ELF-1 (cell line): ENCODE measurements at regions not wholly inside any gene's neighbourhood (a gene's known extent, or its start where the extent isn't known, plus 50 kb on each side); places are given as distances from the start of the nearest gene placed in this dataset.

Source experiments
- DNase-seq: peaks from one replicate; pipeline ENCODE4 v3.0.0-alpha.2; 2016; ENCODE audit warnings: low read depth, low spot score

- DNase-seq = no peak
Observed at GRCh38 chr1:8203056-8203455, 114.9 kb upstream of the SLC45A1 start.

- DNase-seq = peak; percentile 79
Observed at GRCh38 chr1:8202182-8202905, 115.6 kb upstream of the SLC45A1 start.

GRCh38 chr1:8201331-8201861 is 116.5 kb upstream of the SLC45A1 start:
- DNase-seq = peak; percentile 58

GRCh38 chr1:8200317-8201115 is 117.4 kb upstream of the SLC45A1 start:
- no peak for DNase-seq

GRCh38 chr1:8198522-8198921 is 119.4 kb upstream of the SLC45A1 start:
- no peak for DNase-seq

- DNase-seq = peak; percentile 71
Observed at GRCh38 chr1:8197493-8198282, 120.2 kb upstream of the SLC45A1 start.

GRCh38 chr1:8194481-8195227 is 123.3 kb upstream of the SLC45A1 start:
- no peak for DNase-seq

GRCh38 chr1:8193840-8194406 is 124.0 kb upstream of the SLC45A1 start:
- no peak for DNase-seq

GRCh38 chr1:8191474-8191873 is 126.4 kb upstream of the SLC45A1 start:
- no peak for DNase-seq

GRCh38 chr1:8189931-8190483 is 127.9 kb upstream of the SLC45A1 start:
- DNase-seq = no peak

- DNase-seq = no peak
Observed at GRCh38 chr1:8185400-8185799, 132.5 kb upstream of the SLC45A1 start.

GRCh38 chr1:8184301-8184700 is 133.6 kb upstream of the SLC45A1 start:
- no peak for DNase-seq

GRCh38 chr1:8182034-8182761 is 135.7 kb upstream of the SLC45A1 start:
- DNase-seq = no peak

GRCh38 chr1:8179132-8179793 is 138.7 kb upstream of the SLC45A1 start:
- no peak for DNase-seq

GRCh38 chr1:8176279-8176678 is 141.6 kb upstream of the SLC45A1 start:
- no peak for DNase-seq

GRCh38 chr1:8174807-8175206 is 143.1 kb upstream of the SLC45A1 start:
- no peak for DNase-seq

- DNase-seq = no peak
Observed at GRCh38 chr1:8171751-8172464, 145.8 kb upstream of the ERRFI1 start.

GRCh38 chr1:8170059-8170835 is 144.1 kb upstream of the ERRFI1 start:
- DNase-seq = peak; percentile 22
